ENCODE measurements at regions not wholly inside any gene's neighbourhood (a gene's known extent, or its start where the extent isn't known, plus 50 kb on each side); places are given as distances from the start of the nearest gene placed in this dataset.
"Not testable (repeated sequence)": the region's sequence is repeated elsewhere in the genome, so short reads cannot be mapped to it uniquely, and the experiment has no call there.

DNA sequence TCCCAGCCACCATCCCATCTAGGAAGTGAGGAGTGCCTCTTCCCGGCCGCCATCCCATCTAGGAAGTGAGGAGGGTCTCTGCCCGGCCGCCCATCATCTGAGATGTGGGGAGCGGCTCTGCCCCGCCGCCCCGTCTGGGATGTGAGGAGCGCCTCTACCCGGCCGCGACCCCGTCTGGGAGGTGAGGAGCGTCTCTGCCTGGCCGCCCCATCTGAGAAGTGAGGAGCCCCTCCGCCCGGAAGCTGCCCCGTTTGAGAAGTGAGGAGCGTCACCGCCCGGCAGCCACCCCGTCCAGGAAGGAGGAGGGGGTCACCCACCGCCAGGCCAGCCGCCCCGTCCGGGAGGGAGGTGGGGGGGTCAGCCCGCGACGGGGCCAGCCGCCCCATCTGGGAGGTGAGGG, 77.5 kb upstream of the MS4A8 start:
- not testable (repeated sequence) for H3K4me2 ChIP-seq (ENCODE audit: low read length); H3K4ac ChIP-seq (ENCODE audit: low read depth, low read length); H3K9ac ChIP-seq (ENCODE audit: low read length); H4K8ac ChIP-seq (ENCODE audit: low read depth, low read length); H3K27me3 ChIP-seq (ENCODE audit: insufficient read depth, low read length, poor library complexity); H3K79me2 ChIP-seq (ENCODE audit: control insufficient read depth, insufficient read depth, low read length); H3K18ac ChIP-seq (ENCODE audit: low read length); H3K56ac ChIP-seq (ENCODE audit: low read length); H2BK15ac ChIP-seq (replicated peaks; ENCODE audit: low read depth); H2BK5ac ChIP-seq (ENCODE audit: low read length); H3K23ac ChIP-seq (ENCODE audit: low read length); H3K4me3 ChIP-seq (ENCODE audit: low read length); H2BK120ac ChIP-seq (ENCODE audit: low read depth, low read length); H3K4me1 ChIP-seq (ENCODE audit: control insufficient read depth, low read depth, low read length); H3K27ac ChIP-seq (ENCODE audit: low read depth, low read length); H4K5ac ChIP-seq (ENCODE audit: low read length); H3K36me3 ChIP-seq (ENCODE audit: control insufficient read depth, insufficient read depth, low read length); H3K79me1 ChIP-seq (ENCODE audit: low read length); H2AK5ac ChIP-seq (ENCODE audit: low read length); DNase-seq
- no CpG with 5 or more reads among the region's 30 CpGs for WGBS (ENCODE audit: extremely low coverage, insufficient coverage, low lambda C conversion rate)

DNA sequence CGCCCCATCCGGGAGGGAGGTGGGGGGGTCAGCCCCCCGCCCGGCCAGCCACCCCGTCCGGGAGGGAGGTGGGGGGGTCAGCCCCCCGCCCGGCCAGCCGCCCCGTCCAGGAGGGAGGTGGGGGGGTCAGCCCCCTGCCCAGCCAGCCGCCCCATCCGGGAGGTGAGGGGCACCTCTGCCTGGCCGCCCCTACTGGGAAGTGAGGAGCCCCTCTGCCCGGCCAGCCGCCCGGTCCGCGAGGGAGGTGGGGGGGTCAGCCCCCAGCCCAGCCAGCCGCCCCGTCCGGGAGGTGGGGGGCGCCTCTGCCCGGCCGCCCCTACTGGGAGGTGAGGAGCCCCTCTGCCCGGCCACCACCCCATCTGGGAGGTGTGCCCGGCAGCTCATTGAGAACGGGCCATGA, 76.6 kb upstream of the MS4A8 start:
- not testable (repeated sequence) for H3K23ac ChIP-seq (ENCODE audit: low read length); H3K36me3 ChIP-seq (ENCODE audit: control insufficient read depth, insufficient read depth, low read length); H4K5ac ChIP-seq (ENCODE audit: low read length); H3K4me1 ChIP-seq (ENCODE audit: control insufficient read depth, low read depth, low read length); DNase-seq; H3K18ac ChIP-seq (ENCODE audit: low read length); H3K27ac ChIP-seq (ENCODE audit: low read depth, low read length); H3K27me3 ChIP-seq (ENCODE audit: insufficient read depth, low read length, poor library complexity); H3K9ac ChIP-seq (ENCODE audit: low read length); H3K4ac ChIP-seq (ENCODE audit: low read depth, low read length); H2BK5ac ChIP-seq (ENCODE audit: low read length); H4K8ac ChIP-seq (ENCODE audit: low read depth, low read length); H2BK15ac ChIP-seq (replicated peaks; ENCODE audit: low read depth); H3K4me3 ChIP-seq (ENCODE audit: low read length); H3K4me2 ChIP-seq (ENCODE audit: low read length); H3K79me1 ChIP-seq (ENCODE audit: low read length); H2AK5ac ChIP-seq (ENCODE audit: low read length); H2BK120ac ChIP-seq (ENCODE audit: low read depth, low read length); H3K56ac ChIP-seq (ENCODE audit: low read length); H3K79me2 ChIP-seq (ENCODE audit: control insufficient read depth, insufficient read depth, low read length)
- WGBS (ENCODE audit: extremely low coverage, insufficient coverage, low lambda C conversion rate), result no CpG with 5 or more reads among the region's 27 CpGs

DNA sequence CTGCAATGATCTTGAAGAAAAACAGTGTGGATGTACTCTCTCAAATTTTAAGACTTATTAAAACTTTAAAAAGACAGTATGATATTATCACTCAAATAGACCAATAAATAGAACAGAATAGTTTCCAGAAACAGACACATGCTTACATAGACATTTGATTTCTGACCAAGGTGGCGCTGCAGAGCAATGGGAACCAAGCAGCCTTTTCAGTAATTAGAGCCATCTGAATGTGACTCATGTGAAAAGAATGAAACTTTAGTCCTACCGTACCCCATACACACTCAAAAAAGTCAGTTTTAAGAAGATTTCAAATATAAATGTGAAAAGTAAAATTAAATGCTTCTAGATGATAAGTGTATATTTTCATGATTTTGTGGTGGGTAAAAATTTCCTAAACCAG, 74.2 kb upstream of the MS4A8 start:
- no CpG with 5 or more reads among the region's 2 CpGs for WGBS (ENCODE audit: extremely low coverage, insufficient coverage, low lambda C conversion rate)
- Histone ChIP-seq H3K4me1 (ENCODE audit: control insufficient read depth, low read depth, low read length) (no peaks in the 10 kb centered on the region), H3K36me3 (ENCODE audit: control insufficient read depth, insufficient read depth, low read length) (no peaks in the 10 kb centered on the region)

DNA sequence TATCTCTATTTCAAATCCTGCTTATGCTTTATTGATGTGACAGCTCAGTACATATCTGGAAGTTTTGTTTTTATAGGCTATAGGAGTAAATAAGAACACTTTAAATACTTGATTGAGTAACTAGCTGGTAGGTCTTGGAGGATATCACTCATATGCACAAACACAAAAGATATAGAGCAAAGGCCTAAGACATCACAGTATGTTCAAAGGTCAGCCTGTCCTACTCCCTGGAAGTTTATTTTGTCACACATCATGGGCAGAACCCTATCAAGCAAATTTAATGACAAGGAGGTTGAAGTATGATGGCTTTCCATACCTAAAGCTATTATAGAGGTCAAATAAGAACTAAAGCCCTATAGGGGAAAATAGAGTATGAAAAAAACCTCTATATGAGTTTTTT, 70.0 kb upstream of the MS4A8 start:
- no peak overlapping the region for H4K8ac ChIP-seq (ENCODE audit: low read depth, low read length)
- H3K18ac ChIP-seq (ENCODE audit: low read length), result no peak overlapping the region
- H3K9ac ChIP-seq (ENCODE audit: low read length), result no peak overlapping the region
- H3K4me1 ChIP-seq (ENCODE audit: control insufficient read depth, low read depth, low read length), result no peaks in the 10 kb centered on the region
- H4K5ac ChIP-seq (ENCODE audit: low read length), result no peak overlapping the region
- DNase-seq, result no peak
- H3K27ac ChIP-seq (ENCODE audit: low read depth, low read length), result no peak overlapping the region
- H2AK5ac ChIP-seq (ENCODE audit: low read length), result no peak overlapping the region
- H3K36me3 ChIP-seq (ENCODE audit: control insufficient read depth, insufficient read depth, low read length), result no peaks in the 10 kb centered on the region
- H3K23ac ChIP-seq (ENCODE audit: low read length), result no peak overlapping the region
- no peak overlapping the region for H2BK15ac ChIP-seq (replicated peaks; ENCODE audit: low read depth)
- no peaks in the 10 kb centered on the region for H3K79me2 ChIP-seq (ENCODE audit: control insufficient read depth, insufficient read depth, low read length)
- H3K4me3 ChIP-seq (ENCODE audit: low read length), result no peak overlapping the region
- no peaks in the 10 kb centered on the region for H3K79me1 ChIP-seq (ENCODE audit: low read length)
- H2BK5ac ChIP-seq (ENCODE audit: low read length), result no peak overlapping the region
- H3K56ac ChIP-seq (ENCODE audit: low read length), result no peak overlapping the region
- H3K27me3 ChIP-seq (ENCODE audit: insufficient read depth, low read length, poor library complexity), result no peaks in the 10 kb centered on the region
- no peak overlapping the region for H3K4ac ChIP-seq (ENCODE audit: low read depth, low read length)
- no peak overlapping the region for H3K4me2 ChIP-seq (ENCODE audit: low read length)
- no peak overlapping the region for H2BK120ac ChIP-seq (ENCODE audit: low read depth, low read length)

More for the DNA sequence above, 74.2 kb upstream of the MS4A8 start:
- H2BK120ac ChIP-seq (ENCODE audit: low read depth, low read length), result no peak overlapping the region
- H2AK5ac ChIP-seq (ENCODE audit: low read length), result no peak overlapping the region
- H3K27ac ChIP-seq (ENCODE audit: low read depth, low read length), result no peak overlapping the region
- no peaks in the 10 kb centered on the region for H3K79me2 ChIP-seq (ENCODE audit: control insufficient read depth, insufficient read depth, low read length)
- H3K9ac ChIP-seq (ENCODE audit: low read length), result no peak overlapping the region
- DNase-seq, result peak; percentile 83
- H3K4me2 ChIP-seq (ENCODE audit: low read length), result no peak overlapping the region
- H3K79me1 ChIP-seq (ENCODE audit: low read length), result no peaks in the 10 kb centered on the region
- H4K5ac ChIP-seq (ENCODE audit: low read length), result no peak overlapping the region
- no peak overlapping the region for H3K4me3 ChIP-seq (ENCODE audit: low read length)
- no peak overlapping the region for H3K18ac ChIP-seq (ENCODE audit: low read length)
- no peaks in the 10 kb centered on the region for H3K27me3 ChIP-seq (ENCODE audit: insufficient read depth, low read length, poor library complexity)
- no peak overlapping the region for H4K8ac ChIP-seq (ENCODE audit: low read depth, low read length)
- H2BK15ac ChIP-seq (replicated peaks; ENCODE audit: low read depth), result no peak overlapping the region
- no peak overlapping the region for H3K4ac ChIP-seq (ENCODE audit: low read depth, low read length)
- no peak overlapping the region for H3K23ac ChIP-seq (ENCODE audit: low read length)
- H2BK5ac ChIP-seq (ENCODE audit: low read length), result no peak overlapping the region
- H3K56ac ChIP-seq (ENCODE audit: low read length), result no peak overlapping the region

DNA sequence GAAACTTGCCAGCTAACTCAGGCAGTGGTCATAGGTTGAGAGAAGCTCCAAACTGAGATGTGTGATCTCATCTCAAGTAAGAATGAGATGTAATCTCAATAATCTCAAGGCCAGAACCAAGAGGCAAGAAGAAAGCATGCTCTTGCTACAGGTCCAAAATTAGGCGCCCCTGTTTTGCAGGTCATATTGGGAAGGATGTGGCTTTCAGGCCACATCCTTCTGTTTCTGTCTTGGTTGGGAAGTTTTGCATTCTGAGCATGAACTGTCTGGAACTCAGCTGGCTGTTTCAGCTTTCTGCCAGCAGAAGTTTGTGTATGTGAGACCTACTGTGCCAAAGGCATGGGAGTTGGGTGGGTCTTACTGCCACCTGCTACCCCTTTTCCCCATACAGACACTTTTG, 67.5 kb upstream of the MS4A8 start:
- no peaks in the 10 kb centered on the region for H3K36me3 ChIP-seq (ENCODE audit: control insufficient read depth, insufficient read depth, low read length)

DNA sequence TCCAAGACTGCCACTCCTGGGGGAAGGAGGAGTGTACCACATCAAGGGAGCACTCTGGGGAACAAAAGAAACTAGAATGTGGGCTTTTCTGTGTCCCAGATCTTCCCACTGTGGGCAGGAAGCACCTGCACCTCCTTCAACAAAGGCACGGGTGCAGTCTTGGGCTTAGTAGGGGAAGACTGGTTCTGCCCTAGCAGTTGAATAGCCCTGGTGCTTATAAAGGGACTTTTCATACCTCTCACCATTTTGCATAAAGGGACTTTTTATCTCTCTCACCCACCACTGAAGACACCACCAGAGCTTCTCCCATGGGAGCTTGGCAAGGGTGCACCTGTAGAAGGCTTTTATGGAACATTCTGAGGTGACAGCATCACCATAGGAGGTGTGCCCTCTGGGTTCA, 65.8 kb upstream of the MS4A8 start:
- WGBS (ENCODE audit: extremely low coverage, insufficient coverage, low lambda C conversion rate), result no CpG with 5 or more reads among the region's 1 CpG
- no peak overlapping the region for H4K5ac ChIP-seq (ENCODE audit: low read length)
- H3K27ac ChIP-seq (ENCODE audit: low read depth, low read length), result no peak overlapping the region

More for the DNA sequence above, 67.5 kb upstream of the MS4A8 start:
- H3K9ac ChIP-seq (ENCODE audit: low read length), result no peak overlapping the region
- H3K27me3 ChIP-seq (ENCODE audit: insufficient read depth, low read length, poor library complexity), result no peaks in the 10 kb centered on the region
- H3K18ac ChIP-seq (ENCODE audit: low read length), result no peak overlapping the region
- no peak overlapping the region for H2BK5ac ChIP-seq (ENCODE audit: low read length)
- H3K4me3 ChIP-seq (ENCODE audit: low read length), result no peak overlapping the region
- H3K27ac ChIP-seq (ENCODE audit: low read depth, low read length), result no peak overlapping the region
- no peak for DNase-seq
- no peak overlapping the region for H3K23ac ChIP-seq (ENCODE audit: low read length)
- no peak overlapping the region for H4K8ac ChIP-seq (ENCODE audit: low read depth, low read length)
- H3K79me1 ChIP-seq (ENCODE audit: low read length), result no peaks in the 10 kb centered on the region
- no peak overlapping the region for H2BK15ac ChIP-seq (replicated peaks; ENCODE audit: low read depth)
- no peak overlapping the region for H2BK120ac ChIP-seq (ENCODE audit: low read depth, low read length)
- no CpG with 5 or more reads among the region's 1 CpG for WGBS (ENCODE audit: extremely low coverage, insufficient coverage, low lambda C conversion rate)
- no peaks in the 10 kb centered on the region for H3K79me2 ChIP-seq (ENCODE audit: control insufficient read depth, insufficient read depth, low read length)
- H3K4me2 ChIP-seq (ENCODE audit: low read length), result no peak overlapping the region
- no peak overlapping the region for H3K4ac ChIP-seq (ENCODE audit: low read depth, low read length)
- no peak overlapping the region for H4K5ac ChIP-seq (ENCODE audit: low read length)
- H3K56ac ChIP-seq (ENCODE audit: low read length), result no peak overlapping the region
- no peaks in the 10 kb centered on the region for H3K4me1 ChIP-seq (ENCODE audit: control insufficient read depth, low read depth, low read length)
- no peak overlapping the region for H2AK5ac ChIP-seq (ENCODE audit: low read length)

More for the DNA sequence above, 65.8 kb upstream of the MS4A8 start:
- no peak overlapping the region for H2BK5ac ChIP-seq (ENCODE audit: low read length)
- no peak overlapping the region for H2BK15ac ChIP-seq (replicated peaks; ENCODE audit: low read depth)
- no peak overlapping the region for H2AK5ac ChIP-seq (ENCODE audit: low read length)
- no peaks in the 10 kb centered on the region for H3K36me3 ChIP-seq (ENCODE audit: control insufficient read depth, insufficient read depth, low read length)
- no peak overlapping the region for H3K18ac ChIP-seq (ENCODE audit: low read length)
- no peak for DNase-seq
- H3K23ac ChIP-seq (ENCODE audit: low read length), result no peak overlapping the region
- no peaks in the 10 kb centered on the region for H3K79me1 ChIP-seq (ENCODE audit: low read length)
- H2BK120ac ChIP-seq (ENCODE audit: low read depth, low read length), result no peak overlapping the region
- no peaks in the 10 kb centered on the region for H3K79me2 ChIP-seq (ENCODE audit: control insufficient read depth, insufficient read depth, low read length)
- no peak overlapping the region for H3K9ac ChIP-seq (ENCODE audit: low read length)
- no peaks in the 10 kb centered on the region for H3K27me3 ChIP-seq (ENCODE audit: insufficient read depth, low read length, poor library complexity)
- no peaks in the 10 kb centered on the region for H3K4me1 ChIP-seq (ENCODE audit: control insufficient read depth, low read depth, low read length)
- no peak overlapping the region for H3K4me3 ChIP-seq (ENCODE audit: low read length)
- H3K4ac ChIP-seq (ENCODE audit: low read depth, low read length), result no peak overlapping the region
- H3K4me2 ChIP-seq (ENCODE audit: low read length), result no peak overlapping the region
- H4K8ac ChIP-seq (ENCODE audit: low read depth, low read length), result no peak overlapping the region
- H3K56ac ChIP-seq (ENCODE audit: low read length), result no peak overlapping the region

Data from mesendoderm (in vitro differentiated cells).